Osteocyte (in vitro differentiated cells): ENCODE measurements at regions not wholly inside any gene's neighbourhood (a gene's known extent, or its start where the extent isn't known, plus 50 kb on each side); places are given as distances from the start of the nearest gene placed in this dataset.

Experiments used
- DNase-seq: peaks from one replicate; pipeline ENCODE4 v3.0.0; 2021; ENCODE audit warnings: mixed read lengths; ENCODE audit not compliant: unreplicated experiment; ENCODE audit errors: extremely low spot score
- H3K27ac Mint-ChIP-seq: one replicate; pipeline ENCODE4 v1.8.0; 2021; ENCODE audit warnings: mild to moderate bottlenecking, mixed read lengths; ENCODE audit not compliant: unreplicated experiment
- H3K27me3 Mint-ChIP-seq: one replicate; pipeline ENCODE4 v1.8.0; 2021; ENCODE audit warnings: mixed read lengths; ENCODE audit not compliant: unreplicated experiment
- H3K36me3 Mint-ChIP-seq: one replicate; pipeline ENCODE4 v1.8.0; 2021; ENCODE audit warnings: mixed read lengths; ENCODE audit not compliant: unreplicated experiment
- H3K4me1 Mint-ChIP-seq: one replicate; pipeline ENCODE4 v1.8.0; 2021; ENCODE audit warnings: mixed read lengths; ENCODE audit not compliant: unreplicated experiment
- H3K4me3 Mint-ChIP-seq: one replicate; pipeline ENCODE4 v1.8.0; 2021; ENCODE audit warnings: mild to moderate bottlenecking, moderate library complexity, mixed read lengths; ENCODE audit not compliant: unreplicated experiment
- H3K9me3 Mint-ChIP-seq: one replicate; pipeline ENCODE4 v1.8.0; 2021; ENCODE audit warnings: mixed read lengths; ENCODE audit not compliant: unreplicated experiment
- TF ChIP-seq, protein P1 (sequence below): fragments of 200-600 bp; sonication (generic); IDR thresholded peaks from 2 replicates; pipeline ENCODE4 v1.5.0; 2021; ENCODE audit warnings: antibody characterized with exemption, mild to moderate bottlenecking, moderate library complexity

DNA sequence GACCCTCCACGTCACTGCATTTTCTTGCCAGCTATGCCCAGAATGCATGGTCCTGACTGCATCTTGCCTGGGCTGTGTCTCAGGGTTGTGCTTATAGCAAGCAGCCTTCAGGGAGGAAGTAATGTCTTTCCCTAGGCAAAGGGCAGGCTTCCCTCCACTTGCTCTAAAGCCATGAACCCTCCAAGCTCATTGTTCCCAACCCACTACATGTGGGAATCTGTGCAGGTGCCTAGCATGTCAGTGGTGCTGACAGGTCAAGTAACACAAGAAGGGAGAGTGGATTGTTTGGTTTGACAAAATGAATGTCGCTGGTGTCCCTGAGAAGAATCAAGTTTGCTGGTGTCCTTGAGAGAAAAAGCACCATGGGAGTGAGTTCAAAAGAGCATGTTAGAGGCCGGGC lies 53.9 kb upstream of the UCN3 start:
- Mint-ChIP-seq H3K4me3 (no peak overlapping the region), H3K27me3 (peaks cover 19% of the 10 kb centered on the region), H3K27ac (no peak overlapping the region), H3K36me3 (no peaks in the 10 kb centered on the region), H3K4me1 (no peaks in the 10 kb centered on the region), H3K9me3 (no peaks in the 10 kb centered on the region)
- TF ChIP-seq, protein P1, sequence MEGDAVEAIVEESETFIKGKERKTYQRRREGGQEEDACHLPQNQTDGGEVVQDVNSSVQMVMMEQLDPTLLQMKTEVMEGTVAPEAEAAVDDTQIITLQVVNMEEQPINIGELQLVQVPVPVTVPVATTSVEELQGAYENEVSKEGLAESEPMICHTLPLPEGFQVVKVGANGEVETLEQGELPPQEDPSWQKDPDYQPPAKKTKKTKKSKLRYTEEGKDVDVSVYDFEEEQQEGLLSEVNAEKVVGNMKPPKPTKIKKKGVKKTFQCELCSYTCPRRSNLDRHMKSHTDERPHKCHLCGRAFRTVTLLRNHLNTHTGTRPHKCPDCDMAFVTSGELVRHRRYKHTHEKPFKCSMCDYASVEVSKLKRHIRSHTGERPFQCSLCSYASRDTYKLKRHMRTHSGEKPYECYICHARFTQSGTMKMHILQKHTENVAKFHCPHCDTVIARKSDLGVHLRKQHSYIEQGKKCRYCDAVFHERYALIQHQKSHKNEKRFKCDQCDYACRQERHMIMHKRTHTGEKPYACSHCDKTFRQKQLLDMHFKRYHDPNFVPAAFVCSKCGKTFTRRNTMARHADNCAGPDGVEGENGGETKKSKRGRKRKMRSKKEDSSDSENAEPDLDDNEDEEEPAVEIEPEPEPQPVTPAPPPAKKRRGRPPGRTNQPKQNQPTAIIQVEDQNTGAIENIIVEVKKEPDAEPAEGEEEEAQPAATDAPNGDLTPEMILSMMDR: no peak
- no peak for DNase-seq

GRCh38 chr10:5311617-5312016 lies 53.1 kb upstream of the UCN3 start:
- TF ChIP-seq, protein P1: no peak
- no peaks in the 10 kb centered on the region for H3K36me3 Mint-ChIP-seq
- no peak overlapping the region for H3K27ac Mint-ChIP-seq
- no peak overlapping the region for H3K4me3 Mint-ChIP-seq
- no peaks in the 10 kb centered on the region for H3K9me3 Mint-ChIP-seq
- H3K4me1 Mint-ChIP-seq: no peaks in the 10 kb centered on the region
- peaks cover 15% of the 10 kb centered on the region for H3K27me3 Mint-ChIP-seq
- no peak for DNase-seq

GRCh38 chr10:5314840-5315239 lies 49.9 kb upstream of the UCN3 start:
- Mint-ChIP-seq H3K27ac (no peak overlapping the region), H3K27me3 (peaks cover 1% of the 10 kb centered on the region), H3K36me3 (no peaks in the 10 kb centered on the region), H3K9me3 (no peaks in the 10 kb centered on the region), H3K4me3 (no peak overlapping the region), H3K4me1 (peaks cover 7% of the 10 kb centered on the region)
- TF ChIP-seq, protein P1: no peak
- no peak for DNase-seq
